Keratinocyte (primary cell): ENCODE measurements at regions not wholly inside any gene's neighbourhood (a gene's known extent, or its start where the extent isn't known, plus 50 kb on each side); places are given as distances from the start of the nearest gene placed in this dataset.

Experiments used
- CTCF ChIP-seq, 3 experiments: IDR thresholded peaks in 1 of 3; conservative IDR thresholded peaks in 1 of 3; optimal IDR thresholded peaks in 1 of 3; 2 replicates in 2 of 3; 3 replicates in 1 of 3; pipeline versions ENCODE3 to v1.5.1; 2011; ENCODE audit warnings: low read length in 3 of 3, mild to moderate bottlenecking in 3 of 3, moderate library complexity in 2 of 3, control low read depth in 1 of 3, inconsistent platforms in 1 of 3; ENCODE audit not compliant: insufficient read depth in 2 of 3; ENCODE audit errors: extremely low read depth in 1 of 3
- EZH2 ChIP-seq: IDR thresholded peaks from one replicate; pipeline ENCODE4 v1.6.1; 2012; ENCODE audit warnings: inconsistent platforms, mild to moderate bottlenecking, low read length, moderate library complexity

GRCh38 chr18:24894880-24895279 lies 434.4 kb downstream of the HRH4 start:
- TF ChIP-seq CTCF (optimal IDR thresholded peaks at IDR 0.05 in 1 of 3, IDR thresholded peaks at IDR 0.05 in 1 of 3, conservative IDR thresholded peaks at IDR 0.05 in 1 of 3; ENCODE audit: extremely low read depth in 1 of 3, insufficient read depth in 2 of 3, low read length in 3 of 3) (no peak), EZH2 (no peak)
